ENCODE measurements at regions not wholly inside any gene's neighbourhood (a gene's known extent, or its start where the extent isn't known, plus 50 kb on each side); places are given as distances from the start of the nearest gene placed in this dataset.

- no peak for TF ChIP-seq TCF7L2 (IDR thresholded peaks at IDR 0.05; ENCODE audit: low read depth, low read length)
- TF ChIP-seq POLR2AphosphoS5 (IDR thresholded peaks at IDR 0.05; ENCODE audit: low read depth, low read length) = no peak
- no peak for TF ChIP-seq SIN3A (IDR thresholded peaks at IDR 0.05; ENCODE audit: borderline replicate concordance, insufficient read depth, low read depth, low read length)
- TF ChIP-seq CTCF (IDR thresholded peaks at IDR 0.05) = no peak
- TF ChIP-seq REST (IDR thresholded peaks at IDR 0.05; ENCODE audit: insufficient read depth in 1 of 2, low read depth in 2 of 2, low read length in 1 of 2) = no peak
- DNase-seq (ENCODE audit: low read depth, low spot score) (no peak), ATAC-seq (no peak)
- in situ Hi-C loops (cut with HindIII; ENCODE audit: low pct_unique_long_range_greater_than_20kb, low sequenced_read_pairs) (no loop called here), intact Hi-C loops (cut with micrococcal nuclease; ENCODE audit: unreplicated experiment) (no loop called here)
- no peaks in the 10 kb centered on the region for H3K27me3 ChIP-seq (ENCODE audit: control insufficient read depth, insufficient read depth, low read length)
- no peak overlapping the region for H3K27ac ChIP-seq (ENCODE audit: low read length)
- BruUV-seq (replicated peaks) = no TSS peak
- no peaks in the 10 kb centered on the region for H3K4me1 ChIP-seq (ENCODE audit: control insufficient read depth, insufficient read depth, low read length)
- H3K36me3 ChIP-seq (ENCODE audit: control insufficient read depth, insufficient read depth, low read length) = no peaks in the 10 kb centered on the region
- ChIA-PET POLR2A (no interaction called here), CTCF (no interaction called here)
- H3K4me3 ChIP-seq (ENCODE audit: low read depth in 2 of 2, low read length in 2 of 2) = no peak overlapping the region
- H3K9me3 ChIP-seq (ENCODE audit: control insufficient read depth, insufficient read depth, low read depth, low read length) = no peaks in the 10 kb centered on the region
Observed at GRCh38 chr5:162324328-162324727, 256.8 kb downstream of the GABRG2 start.

- ChIA-PET POLR2A (no interaction called here), CTCF (no interaction called here)
- no TSS peak for BruUV-seq (replicated peaks)
- no peak for DNase-seq (ENCODE audit: low read depth, low spot score)
- Histone ChIP-seq H3K27ac (ENCODE audit: low read length) (no peak overlapping the region), H3K9me3 (ENCODE audit: control insufficient read depth, insufficient read depth, low read depth, low read length) (no peaks in the 10 kb centered on the region), H3K36me3 (ENCODE audit: control insufficient read depth, insufficient read depth, low read length) (no peaks in the 10 kb centered on the region), H3K4me1 (ENCODE audit: control insufficient read depth, insufficient read depth, low read length) (no peaks in the 10 kb centered on the region), H3K27me3 (ENCODE audit: control insufficient read depth, insufficient read depth, low read length) (no peaks in the 10 kb centered on the region), H3K4me3 (ENCODE audit: low read depth in 2 of 2, low read length in 2 of 2) (no peak overlapping the region)
- in situ Hi-C loops (cut with HindIII; ENCODE audit: low pct_unique_long_range_greater_than_20kb, low sequenced_read_pairs) (no loop called here), intact Hi-C loops (cut with micrococcal nuclease; ENCODE audit: unreplicated experiment) (no loop called here)
- ATAC-seq = no peak
- no peak for TF ChIP-seq POLR2AphosphoS5 (IDR thresholded peaks at IDR 0.05; ENCODE audit: low read depth, low read length)
- no peak for TF ChIP-seq TCF7L2 (IDR thresholded peaks at IDR 0.05; ENCODE audit: low read depth, low read length)
- no peak for TF ChIP-seq REST (IDR thresholded peaks at IDR 0.05; ENCODE audit: insufficient read depth in 1 of 2, low read depth in 2 of 2, low read length in 1 of 2)
- TF ChIP-seq SIN3A (IDR thresholded peaks at IDR 0.05; ENCODE audit: borderline replicate concordance, insufficient read depth, low read depth, low read length) = no peak
- TF ChIP-seq CTCF (IDR thresholded peaks at IDR 0.05) = no peak
Observed at GRCh38 chr5:162325143-162325727, 257.7 kb downstream of the GABRG2 start.

Data from Panc1 (cell line).